Skeletal muscle tissue (tissue), 3 donors: ENCODE measurements at regions not wholly inside any gene's neighbourhood (a gene's known extent, or its start where the extent isn't known, plus 50 kb on each side); places are given as distances from the start of the nearest gene placed in this dataset.

Source experiments
- H3K27ac ChIP-seq: one replicate; pipeline ENCODE4 v1.7.0; 2013; ENCODE audit warnings: mild to moderate bottlenecking, low read depth, low read length, inconsistent platforms
- H3K27me3 ChIP-seq, 3 donors: one replicate each; pipeline ENCODE4 v1.7.0; 2013; ENCODE audit warnings: low read length in 3 of 3; ENCODE audit not compliant: control insufficient read depth in 3 of 3, insufficient read depth in 3 of 3
- H3K36me3 ChIP-seq, 3 donors: one replicate each; pipeline ENCODE4 v1.7.0; 2013; ENCODE audit warnings: low read length in 3 of 3; ENCODE audit not compliant: control insufficient read depth in 3 of 3, insufficient read depth in 3 of 3
- H3K4me1 ChIP-seq, 3 donors: one replicate each; pipeline ENCODE4 v1.7.0; 2013; ENCODE audit warnings: low read length in 3 of 3, mild to moderate bottlenecking in 3 of 3; ENCODE audit not compliant: control insufficient read depth in 3 of 3, insufficient read depth in 3 of 3
- H3K4me3 ChIP-seq, 3 donors: one replicate each; pipeline ENCODE4 v1.7.0; 2013; ENCODE audit warnings: low read length in 3 of 3
- H3K9ac ChIP-seq, 3 donors: one replicate each; pipeline ENCODE4 v1.7.0; 2013; ENCODE audit warnings: low read length in 3 of 3, mild to moderate bottlenecking in 3 of 3, moderate library complexity in 2 of 3, low read depth in 1 of 3
- H3K9me3 ChIP-seq, 3 donors: one replicate each; pipeline ENCODE4 v1.7.0; 2013; ENCODE audit warnings: low read length in 3 of 3; ENCODE audit not compliant: control insufficient read depth in 3 of 3
- donor health status: Osteomylitis.

- no peak overlapping the region for H3K27ac ChIP-seq
- H3K4me1 ChIP-seq = no peaks in the 10 kb centered on the region
- H3K9ac ChIP-seq = no peak overlapping the region
- H3K9me3 ChIP-seq = no peaks in the 10 kb centered on the region
- H3K27me3 ChIP-seq = peaks cover 0 to 18% (median 10%) of the 10 kb centered on the region in 3 donors
- no peaks in the 10 kb centered on the region for H3K36me3 ChIP-seq
- H3K4me3 ChIP-seq = no peak overlapping the region
Measured at GRCh38 chr17:34730816-34731215, 151.4 kb downstream of the TMEM132E start.

GRCh38 chr17:34728771-34729310, 149.5 kb downstream of the TMEM132E start:
- Histone ChIP-seq H3K4me3 (no peak overlapping the region), H3K4me1 (no peaks in the 10 kb centered on the region), H3K36me3 (no peaks in the 10 kb centered on the region), H3K27ac (no peak overlapping the region), H3K9me3 (no peaks in the 10 kb centered on the region), H3K27me3 (peaks cover 0 to 16% (median 14%) of the 10 kb centered on the region in 3 donors), H3K9ac (no peak overlapping the region)

- Histone ChIP-seq H3K9me3 (no peaks in the 10 kb centered on the region), H3K4me3 (no peak overlapping the region), H3K27me3 (peaks cover 1 to 29% (median 21%) of the 10 kb centered on the region in 3 donors), H3K4me1 (no peaks in the 10 kb centered on the region), H3K27ac (no peak overlapping the region), H3K36me3 (no peaks in the 10 kb centered on the region), H3K9ac (no peak overlapping the region)
Measured at GRCh38 chr17:34727601-34728000, 148.2 kb downstream of the TMEM132E start.

- Histone ChIP-seq H3K36me3 (no peaks in the 10 kb centered on the region), H3K4me1 (no peaks in the 10 kb centered on the region), H3K9me3 (no peaks in the 10 kb centered on the region), H3K9ac (no peak overlapping the region), H3K4me3 (no peak overlapping the region), H3K27me3 (peaks cover 8 to 30% (median 21%) of the 10 kb centered on the region in 3 donors), H3K27ac (no peak overlapping the region)
Measured at GRCh38 chr17:34726536-34727384, 147.4 kb downstream of the TMEM132E start.

GRCh38 chr17:34725725-34726124, 146.3 kb downstream of the TMEM132E start:
- Histone ChIP-seq H3K27ac (no peak overlapping the region), H3K27me3 (peaks cover 8 to 26% (median 23%) of the 10 kb centered on the region in 3 donors)

GRCh38 chr17:34725008-34725407, 145.6 kb downstream of the TMEM132E start:
- peaks cover 8 to 26% (median 23%) of the 10 kb centered on the region in 3 donors for H3K27me3 ChIP-seq
- H3K9me3 ChIP-seq = no peaks in the 10 kb centered on the region
- no peak overlapping the region for H3K4me3 ChIP-seq
- H3K9ac ChIP-seq = no peak overlapping the region
- H3K27ac ChIP-seq = no peak overlapping the region
- no peaks in the 10 kb centered on the region for H3K36me3 ChIP-seq
- no peaks in the 10 kb centered on the region for H3K4me1 ChIP-seq

More at GRCh38 chr17:34725725-34726124, 146.3 kb downstream of the TMEM132E start:
- Histone ChIP-seq H3K4me1 (no peaks in the 10 kb centered on the region), H3K4me3 (no peak overlapping the region), H3K9me3 (no peaks in the 10 kb centered on the region), H3K9ac (no peak overlapping the region), H3K36me3 (no peaks in the 10 kb centered on the region)

GRCh38 chr17:34723875-34724274, 144.5 kb downstream of the TMEM132E start:
- no peaks in the 10 kb centered on the region for H3K36me3 ChIP-seq
- H3K9ac ChIP-seq = no peak overlapping the region
- H3K27ac ChIP-seq = no peak overlapping the region
- H3K4me1 ChIP-seq = no peaks in the 10 kb centered on the region
- H3K4me3 ChIP-seq = no peak overlapping the region
- H3K27me3 ChIP-seq = peaks cover 8 to 26% (median 23%) of the 10 kb centered on the region in 3 donors
- no peaks in the 10 kb centered on the region for H3K9me3 ChIP-seq

- H3K27me3 ChIP-seq = peaks cover 8 to 21% (median 15%) of the 10 kb centered on the region in 3 donors
- H3K9ac ChIP-seq = no peak overlapping the region
- H3K4me3 ChIP-seq = no peak overlapping the region
- no peaks in the 10 kb centered on the region for H3K36me3 ChIP-seq
- no peaks in the 10 kb centered on the region for H3K9me3 ChIP-seq
- no peak overlapping the region for H3K27ac ChIP-seq
- H3K4me1 ChIP-seq = no peaks in the 10 kb centered on the region
Measured at GRCh38 chr17:34721326-34721725, 141.9 kb downstream of the TMEM132E start.

GRCh38 chr17:34720760-34721159, 141.4 kb downstream of the TMEM132E start:
- Histone ChIP-seq H3K36me3 (no peaks in the 10 kb centered on the region), H3K9me3 (no peaks in the 10 kb centered on the region), H3K4me1 (no peaks in the 10 kb centered on the region), H3K9ac (no peak overlapping the region), H3K27ac (no peak overlapping the region), H3K27me3 (peaks cover 8 to 21% (median 15%) of the 10 kb centered on the region in 3 donors), H3K4me3 (no peak overlapping the region)

GRCh38 chr17:34719569-34719968, 140.2 kb downstream of the TMEM132E start:
- Histone ChIP-seq H3K27me3 (peaks cover 8 to 20% (median 15%) of the 10 kb centered on the region in 3 donors), H3K36me3 (no peaks in the 10 kb centered on the region), H3K4me3 (no peak overlapping the region), H3K27ac (no peak overlapping the region), H3K9me3 (no peaks in the 10 kb centered on the region), H3K9ac (no peak overlapping the region), H3K4me1 (no peaks in the 10 kb centered on the region)
